Adrenal gland (tissue), 9 donors: ENCODE measurements at regions not wholly inside any gene's neighbourhood (a gene's known extent, or its start where the extent isn't known, plus 50 kb on each side); places are given as distances from the start of the nearest gene placed in this dataset.

ENCODE experiments used
- DNase-seq, 7 donors: peaks; one replicate each; pipeline ENCODE4 v3.0.0-alpha.2; 2019 to 2020
- H3K27ac ChIP-seq, 5 donors: fragments of 200-600 bp; sonication (generic) in 4 of 5; 1 replicate in 3 of 5; 2 replicates in 2 of 5; pipeline versions ENCODE4 v1.5.1 to v1.8.0; 2016 to 2020; ENCODE audit warnings: mild to moderate bottlenecking in 1 of 5
- H3K27me3 ChIP-seq: fragments of 200-600 bp; 2 replicates; pipeline ENCODE4 v1.8.0; 2021
- H3K36me3 ChIP-seq, 2 donors: fragments of 200-600 bp; replicated peaks in 1 of 2; 1 replicate in 1 of 2; 2 replicates in 1 of 2; pipeline versions ENCODE4 v1.5.1 to v1.8.0; 2018 to 2022
- H3K4me1 ChIP-seq, 2 donors: fragments of 200-600 bp; replicated peaks in 1 of 2; 1 replicate in 1 of 2; 2 replicates in 1 of 2; pipeline versions ENCODE4 v1.5.1 to v1.8.0; 2018 to 2021
- H3K4me3 ChIP-seq, 4 donors: fragments of 200-600 bp; sonication (generic) in 3 of 4; one replicate each; pipeline ENCODE4 v1.5.1; 2016 to 2018
- H3K9me3 ChIP-seq, 3 donors: fragments of 200-600 bp; sonication (generic) in 1 of 3; replicated peaks in 1 of 3; 1 replicate in 2 of 3; 2 replicates in 1 of 3; pipeline versions ENCODE4 v1.5.1 to v1.8.0; 2016 to 2021
- CTCF ChIP-seq, 6 experiments: fragments of 450-650 bp in 4 of 6; fragments of 200-600 bp in 2 of 6; sonication (generic) in 1 of 6; IDR thresholded peaks; 1 replicate in 5 of 6; 2 replicates in 1 of 6; pipeline versions ENCODE4 v1.5.1 to v1.8.0; 2016 to 2021; ENCODE audit warnings: antibody characterized with exemption in 6 of 6, mild to moderate bottlenecking in 2 of 6, moderate library complexity in 1 of 6
- POLR2A ChIP-seq, 2 donors: fragments of 450-650 bp; IDR thresholded peaks; one replicate each; pipeline ENCODE4 v1.6.1; 2017; ENCODE audit warnings: antibody characterized with exemption in 2 of 2, mild to moderate bottlenecking in 2 of 2, moderate library complexity in 1 of 2
- WGBS, 4 donors: extraction: QIAGEN DNeasy Blood & Tissue Kit in 2 of 4; methylation state at CpG; one replicate each; pipeline versions ENCODE4 v1.1.5 to v1.1.7; 2013 to 2017; 5-methylcytosine and 5-hydroxymethylcytosine counted together
- intact Hi-C, 2 donors: fragments of 100-400 bp; cut with DNase I; formaldehyde crosslinking; loops; one replicate each; pipeline versions ENCODE4 v1.14.1 to v1.15.0; 2022 to 2023
- donor health status: healthy with polysubstance abuse.
- donor health status: Bipolar disorder and iron deficiency.
- donor health status: DM: yes; HTN: yes; CAD: no.
- donor health status: DM: no; HTN: no; CAD: no.
- donor health status: DM: no; HTN: no; CAD: no.

- Histone ChIP-seq H3K9me3 (no peaks in the 10 kb centered on the region), H3K4me3 (no peak overlapping the region), H3K36me3 (no peaks in the 10 kb centered on the region), H3K27ac (no peak overlapping the region), H3K4me1 (no peaks in the 10 kb centered on the region), H3K27me3 (no peaks in the 10 kb centered on the region)
- intact Hi-C loops, result loop anchor here in 1 of 2 donors (10.0 kb wide), 1 partner anchor 69 kb away; no protein-coding TSS in a partner anchor
- no peak for DNase-seq
- 76 to 82% (median 79%) methylated on average over 16 of the region's 16 CpGs for WGBS, 4 donors
- TF ChIP-seq CTCF (IDR thresholded peaks at IDR 0.05) (no peak), POLR2A (IDR thresholded peaks at IDR 0.05) (no peak)
These were observed 219.7 kb upstream of the RPL38 start for GRCh38 chr17:73983621-73984400.

GRCh38 chr17:73984941-73985340 lies 218.5 kb upstream of the RPL38 start:
- Histone ChIP-seq H3K4me1 (no peaks in the 10 kb centered on the region), H3K27me3 (no peaks in the 10 kb centered on the region), H3K4me3 (no peak overlapping the region), H3K9me3 (no peaks in the 10 kb centered on the region), H3K27ac (no peak overlapping the region), H3K36me3 (no peaks in the 10 kb centered on the region)
- no peak for TF ChIP-seq POLR2A (IDR thresholded peaks at IDR 0.05)
- no peak for TF ChIP-seq CTCF (IDR thresholded peaks at IDR 0.05)
- DNase-seq, result no peak
- 43 to 55% (median 46%) methylated on average over 5 of the region's 5 CpGs for WGBS, 4 donors
- intact Hi-C loops, result loop anchor here in 1 of 2 donors (10.0 kb wide), 1 partner anchor 70 kb away; no protein-coding TSS in a partner anchor

- Histone ChIP-seq H3K9me3 (no peaks in the 10 kb centered on the region), H3K27me3 (no peaks in the 10 kb centered on the region), H3K36me3 (no peaks in the 10 kb centered on the region), H3K4me1 (no peaks in the 10 kb centered on the region), H3K4me3 (no peak overlapping the region), H3K27ac (no peak overlapping the region)
- intact Hi-C loops, result loop anchor here in 1 of 2 donors (10.0 kb wide), 1 partner anchor 71 kb away; no protein-coding TSS in a partner anchor
- no peak for TF ChIP-seq POLR2A (IDR thresholded peaks at IDR 0.05)
- no peak for TF ChIP-seq CTCF (IDR thresholded peaks at IDR 0.05)
- no peak for DNase-seq
- 80 to 90% (median 85%) methylated on average over 1 to 11 of the region's 11 CpGs for WGBS, 4 donors
These were observed 217.9 kb upstream of the RPL38 start for GRCh38 chr17:73985466-73986015.

GRCh38 chr17:73986641-73987177 lies 216.8 kb upstream of the RPL38 start:
- Histone ChIP-seq H3K4me3 (no peak overlapping the region), H3K4me1 (no peaks in the 10 kb centered on the region), H3K36me3 (no peaks in the 10 kb centered on the region), H3K9me3 (no peaks in the 10 kb centered on the region), H3K27ac (no peak overlapping the region), H3K27me3 (peaks cover 4% of the 10 kb centered on the region)
- intact Hi-C loops, result loop anchor here in 1 of 2 donors (10.0 kb wide), 1 partner anchor 72 kb away; no protein-coding TSS in a partner anchor
- no peak for DNase-seq
- TF ChIP-seq POLR2A (IDR thresholded peaks at IDR 0.05), result no peak
- no peak for TF ChIP-seq CTCF (IDR thresholded peaks at IDR 0.05)
- WGBS, 4 donors, result 74 to 92% (median 80%) methylated on average over 9 of the region's 9 CpGs
